NCI-H146 treated with DMSO at 0.1 percent for 48 hours (cell line): ENCODE measurements at regions not wholly inside any gene's neighbourhood (a gene's known extent, or its start where the extent isn't known, plus 50 kb on each side); places are given as distances from the start of the nearest gene placed in this dataset.
A peak's percentile ranks its signal among the peaks of the same experiment; 100 is the strongest.
"Not testable (repeated sequence)": the region's sequence is repeated elsewhere in the genome, so short reads cannot be mapped to it uniquely, and the experiment has no call there.

ENCODE experiments used
- DNase-seq: peaks from one replicate; lab custom pipeline; 2025; ENCODE audit not compliant: unreplicated experiment; lab: John Stamatoyannopoulos, UW

GRCh38 chr1:81307786-81308185 lies 492.9 kb upstream of the ADGRL2 start:
- no peak for DNase-seq

GRCh38 chr1:81305997-81306452 lies 494.7 kb upstream of the ADGRL2 start:
- peak; percentile 88 for DNase-seq

GRCh38 chr1:81304187-81304586 lies 496.5 kb upstream of the ADGRL2 start:
- peak; percentile 47 for DNase-seq

GRCh38 chr1:81299892-81300291 lies 500.8 kb upstream of the ADGRL2 start:
- DNase-seq = no peak

- no peak for DNase-seq
Measured at GRCh38 chr1:81298266-81298665, 502.5 kb upstream of the ADGRL2 start.

- DNase-seq = no peak
Measured at GRCh38 chr1:81296601-81297000, 504.1 kb upstream of the ADGRL2 start.

GRCh38 chr1:81290326-81290725 lies 510.4 kb upstream of the ADGRL2 start:
- no peak for DNase-seq

GRCh38 chr1:81288689-81289088 lies 512.0 kb upstream of the ADGRL2 start:
- DNase-seq = no peak

- DNase-seq = no peak
Measured at GRCh38 chr1:81287411-81288080, 513.2 kb upstream of the ADGRL2 start.

GRCh38 chr1:81270051-81270450 lies 530.7 kb upstream of the ADGRL2 start:
- no peak for DNase-seq

- DNase-seq = no peak
Measured at GRCh38 chr1:81264976-81265375, 535.8 kb upstream of the ADGRL2 start.

- no peak for DNase-seq
Measured at GRCh38 chr1:81259625-81260411, 540.9 kb upstream of the ADGRL2 start.

GRCh38 chr1:81254560-81254959 lies 546.2 kb upstream of the ADGRL2 start:
- DNase-seq = no peak

GRCh38 chr1:81254068-81254467 lies 546.7 kb upstream of the ADGRL2 start:
- DNase-seq = no peak

GRCh38 chr1:81252471-81253151 lies 548.1 kb upstream of the ADGRL2 start:
- DNase-seq = no peak

GRCh38 chr1:81250825-81251224 lies 549.9 kb upstream of the ADGRL2 start:
- not testable (repeated sequence) for DNase-seq

- DNase-seq = not testable (repeated sequence)
Measured at GRCh38 chr1:81245084-81245715, 555.5 kb upstream of the ADGRL2 start.

GRCh38 chr1:81244612-81245011 lies 556.1 kb upstream of the ADGRL2 start:
- not testable (repeated sequence) for DNase-seq

GRCh38 chr1:81242103-81242502 lies 558.6 kb upstream of the ADGRL2 start:
- DNase-seq = no peak

GRCh38 chr1:81238129-81238528 lies 562.6 kb upstream of the ADGRL2 start:
- DNase-seq = no peak

GRCh38 chr1:81237473-81238089 lies 563.2 kb upstream of the ADGRL2 start:
- peak; percentile 19 for DNase-seq
